ENCODE measurements at regions not wholly inside any gene's neighbourhood (a gene's known extent, or its start where the extent isn't known, plus 50 kb on each side); places are given as distances from the start of the nearest gene placed in this dataset.

DNA sequence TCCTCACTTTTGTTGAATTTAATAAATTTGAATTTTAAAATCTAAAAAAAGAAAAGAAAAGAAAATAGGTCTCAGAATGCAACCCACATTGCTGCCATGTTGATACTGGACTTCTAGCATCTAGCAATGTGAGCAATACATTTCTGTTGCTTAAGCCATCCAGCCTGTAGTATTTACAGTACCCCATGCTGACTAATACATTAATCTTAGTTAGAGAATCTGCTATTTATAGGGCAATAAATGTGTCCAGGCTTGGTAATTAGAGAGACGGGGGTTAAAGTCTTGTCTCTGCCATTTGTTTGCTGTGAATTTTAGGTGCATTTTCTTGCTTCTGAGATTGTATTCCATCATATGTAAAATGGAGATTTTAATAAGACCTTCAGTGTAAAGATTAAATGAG lies 471.3 kb downstream of the DHX35 start:
- DNase-seq = no peak

DNA sequence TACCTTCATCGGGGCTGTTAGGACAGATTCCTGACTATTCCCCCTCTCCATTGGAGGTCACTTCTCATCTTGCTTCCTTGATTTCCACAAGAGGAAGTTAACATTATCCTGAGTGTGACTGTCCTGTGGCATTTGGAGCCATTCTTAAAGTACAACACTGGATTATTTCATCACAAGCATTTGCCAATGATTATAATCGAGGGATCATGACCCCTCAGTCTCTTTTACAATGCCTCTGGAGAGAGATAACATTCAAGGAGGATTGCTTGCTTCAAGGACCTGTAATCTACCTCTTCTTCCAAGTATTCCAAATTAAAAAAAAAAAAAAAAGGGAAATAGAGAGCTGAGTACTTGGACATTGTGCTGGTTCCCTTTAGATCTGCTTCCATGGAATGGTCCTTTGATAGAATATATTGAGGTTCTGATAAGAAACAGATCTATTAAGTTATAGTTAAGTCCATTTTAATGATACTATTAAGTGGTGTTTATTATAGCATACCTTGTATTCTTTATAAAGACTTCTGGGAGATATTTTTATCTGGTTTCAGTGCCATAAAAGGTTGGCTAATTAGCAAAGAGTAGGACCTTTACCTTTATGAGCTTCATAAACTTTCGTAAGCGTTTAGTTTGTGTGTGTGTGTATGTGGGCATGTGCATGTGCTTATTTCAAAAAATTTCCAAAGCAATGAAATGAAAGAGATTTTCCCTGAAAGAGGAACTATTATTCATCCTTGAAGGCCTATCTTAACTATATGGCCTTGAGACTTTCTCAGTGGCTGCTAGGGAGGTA lies 469.1 kb downstream of the DHX35 start:
- DNase-seq = no peak

DNA sequence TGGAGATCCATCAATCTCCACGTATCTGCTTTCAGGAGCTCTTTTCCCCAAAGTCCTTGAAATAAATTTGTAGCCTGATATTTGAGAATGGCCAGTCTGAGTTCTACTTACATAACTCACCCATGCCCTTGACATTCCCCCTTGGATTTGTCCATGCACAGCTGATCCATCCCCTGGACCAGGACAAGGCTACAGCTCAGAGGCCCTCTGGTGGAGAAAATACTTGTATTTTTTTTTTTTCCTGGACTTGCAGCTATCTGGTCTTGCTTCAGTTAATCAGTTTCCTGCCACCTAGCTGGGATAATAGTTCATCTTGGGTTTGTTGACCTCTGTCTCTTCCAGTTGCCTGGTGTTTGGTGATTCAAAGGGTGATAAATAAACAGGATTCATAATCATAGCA lies 467.6 kb downstream of the DHX35 start:
- DNase-seq = no peak

DNA sequence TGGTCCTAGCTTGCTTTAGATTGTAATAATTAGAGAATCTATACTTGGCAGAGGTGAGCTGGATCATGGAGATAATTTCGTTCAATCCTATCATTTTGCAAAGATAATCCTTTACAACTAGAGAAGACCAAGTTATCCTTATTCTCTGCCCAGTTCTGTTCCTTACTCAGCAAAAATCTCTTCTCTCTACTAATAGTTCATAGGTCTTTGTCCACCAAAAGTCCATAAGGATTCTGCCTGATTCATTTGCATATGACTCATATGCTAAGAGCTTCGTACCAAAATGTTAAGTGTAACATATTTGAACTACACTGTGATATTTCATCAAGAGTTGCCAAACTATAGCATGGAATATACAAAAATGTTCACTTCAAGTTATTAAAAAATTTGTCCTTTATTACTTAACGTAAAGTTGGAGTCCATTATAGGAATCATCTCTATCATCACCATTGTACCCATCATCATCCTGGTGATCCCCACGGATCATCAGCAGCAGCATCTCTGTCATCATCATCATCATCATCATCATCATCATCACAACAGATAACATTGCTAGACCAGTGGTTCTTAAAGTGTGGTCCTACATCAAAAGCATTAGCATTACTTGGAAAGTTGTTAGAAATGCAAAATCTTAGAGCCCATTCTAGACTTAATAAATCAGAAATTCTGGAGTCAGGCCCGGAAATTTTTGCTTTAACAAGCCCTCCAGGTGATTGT lies 463.0 kb downstream of the DHX35 start:
- no peak for DNase-seq

DNA sequence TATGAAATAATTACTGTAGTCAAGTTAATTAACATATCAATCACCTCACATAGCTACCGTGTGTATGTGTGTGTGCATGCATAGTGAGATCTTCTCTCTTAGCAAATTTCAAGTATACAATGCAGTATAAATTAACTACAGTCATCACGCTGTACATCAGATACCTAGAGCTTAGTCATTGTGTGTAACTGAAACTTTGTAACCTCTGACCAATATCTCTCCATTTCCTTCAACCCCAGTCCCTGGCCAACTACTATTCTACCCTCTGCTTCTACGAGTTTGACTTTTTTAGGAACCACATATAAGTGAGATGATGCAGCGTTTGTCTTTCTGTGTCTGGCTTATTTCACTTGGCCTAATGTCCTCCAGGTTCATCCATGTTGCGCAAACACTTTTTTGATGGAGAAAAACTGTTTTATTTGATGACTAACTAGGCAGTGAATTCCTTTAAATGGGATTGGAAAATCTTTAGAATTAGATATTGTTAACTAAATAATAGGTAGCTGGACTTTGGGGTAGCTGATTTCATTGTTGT lies 459.5 kb downstream of the DHX35 start:
- no peak for DNase-seq

DNA sequence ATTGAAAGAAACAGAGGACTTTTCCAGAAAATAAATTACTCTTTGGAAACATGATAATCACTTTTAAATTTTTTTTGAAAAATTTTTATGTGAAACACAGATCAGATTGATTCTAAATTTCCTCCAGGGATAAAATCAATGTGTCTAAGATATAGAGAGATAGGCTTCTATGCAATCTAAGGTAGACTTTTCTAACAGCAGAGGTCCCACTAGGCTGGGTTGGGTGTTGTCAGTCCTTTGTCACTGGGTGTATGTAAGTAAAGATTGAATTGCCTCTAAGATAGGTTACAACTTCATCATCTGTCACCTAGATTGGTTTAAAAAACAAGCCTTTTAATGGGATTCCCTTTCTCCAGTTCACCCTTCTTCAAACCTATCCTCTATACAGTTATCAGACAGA lies 449.9 kb downstream of the DHX35 start:
- DNase-seq = no peak

DNA sequence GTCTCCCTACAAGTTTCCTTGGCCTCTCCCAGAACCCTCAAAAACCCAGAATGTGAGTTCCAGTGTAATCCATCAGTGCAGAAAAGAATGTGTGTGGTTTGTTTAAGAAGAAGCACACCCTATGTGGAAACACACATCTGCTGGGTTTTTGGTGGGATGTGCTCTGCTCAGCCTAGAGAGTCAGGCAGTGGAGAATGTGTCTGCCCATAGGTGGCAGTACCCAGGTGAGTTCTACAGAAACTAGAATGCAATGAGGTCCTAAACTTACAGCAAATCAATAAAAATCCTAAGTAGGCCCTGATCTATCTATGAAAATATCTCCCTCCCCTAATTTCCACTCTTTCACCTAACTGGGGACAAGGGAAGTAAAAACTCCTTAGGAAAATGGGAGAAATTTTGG lies 437.3 kb downstream of the DHX35 start:
- no peak for DNase-seq

DNA sequence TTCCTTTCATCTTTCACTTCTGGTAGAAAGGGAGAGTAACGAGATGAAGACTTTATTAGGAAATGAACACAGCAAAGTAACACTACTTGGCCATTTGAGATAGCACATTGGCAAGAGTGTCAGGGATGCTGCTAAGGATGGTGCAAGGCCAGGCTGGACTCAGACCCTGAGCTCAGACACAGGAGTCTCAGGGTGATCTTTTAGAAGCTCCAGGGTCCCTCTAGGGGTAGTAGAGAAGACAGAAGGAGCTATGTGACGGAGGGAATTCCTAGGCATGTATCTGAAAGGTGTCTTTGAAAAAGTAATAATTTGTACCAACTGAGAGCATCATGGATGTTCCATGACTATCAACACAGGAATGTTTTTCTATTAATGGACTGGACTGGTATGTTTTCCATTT lies 436.5 kb downstream of the DHX35 start:
- DNase-seq = no peak

DNA sequence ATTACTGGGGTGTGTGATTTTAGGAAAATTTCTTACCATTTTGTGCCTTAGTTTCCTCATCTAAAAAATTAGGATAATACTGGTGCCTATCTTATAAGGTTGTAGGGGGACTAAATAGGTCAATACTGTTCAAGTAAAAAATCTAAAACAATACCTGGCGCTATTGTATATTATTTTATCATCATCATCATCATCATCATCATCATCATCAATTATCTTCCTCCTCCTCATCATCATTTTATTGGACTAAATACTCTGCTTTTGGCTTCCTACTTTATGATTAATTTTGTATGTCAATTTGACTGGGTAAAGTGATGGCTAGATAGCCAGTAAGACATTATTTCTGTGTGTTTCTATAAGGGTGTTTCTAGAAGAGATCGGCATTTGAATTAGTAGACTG lies 435.5 kb downstream of the DHX35 start:
- no peak for DNase-seq

DNA sequence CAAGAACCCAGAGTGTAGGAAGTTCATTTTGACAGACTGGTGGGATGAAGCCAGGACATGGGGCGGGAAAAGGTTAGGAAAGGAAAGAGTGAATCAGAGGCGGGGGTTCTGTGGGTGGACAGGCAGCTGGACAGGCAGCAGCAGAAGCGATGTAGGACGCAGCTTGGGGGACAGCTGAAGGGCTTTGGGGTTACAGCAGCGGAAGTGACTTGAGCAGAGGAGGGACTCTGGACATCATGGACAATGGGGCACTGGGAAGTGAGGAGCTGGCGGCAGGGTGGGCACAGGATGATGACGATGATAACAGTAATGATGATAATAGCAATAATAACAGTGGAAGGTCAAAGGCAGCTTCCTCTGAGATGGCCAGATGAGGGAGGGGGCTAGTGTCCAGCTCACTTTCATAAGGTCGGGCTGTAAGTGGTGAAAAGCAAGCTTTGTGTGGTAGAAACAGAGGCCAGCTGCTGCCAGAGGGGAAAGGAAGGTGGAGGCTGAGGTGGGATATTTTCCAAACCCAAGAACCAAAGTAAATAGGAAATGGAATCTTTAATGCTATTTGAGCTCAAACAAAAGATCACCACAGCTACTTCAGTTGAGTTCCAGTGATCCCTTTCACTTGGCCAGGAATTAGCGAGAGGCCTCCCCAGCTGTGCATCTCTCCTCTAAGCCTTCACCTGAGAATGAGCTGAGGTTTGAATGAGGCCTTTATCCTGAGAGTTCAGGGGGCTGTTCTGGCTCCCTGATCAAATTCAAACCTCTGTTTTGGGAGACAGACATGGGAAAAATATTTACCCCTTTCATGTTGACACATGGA lies 433.5 kb downstream of the DHX35 start:
- DNase-seq = no peak

DNA sequence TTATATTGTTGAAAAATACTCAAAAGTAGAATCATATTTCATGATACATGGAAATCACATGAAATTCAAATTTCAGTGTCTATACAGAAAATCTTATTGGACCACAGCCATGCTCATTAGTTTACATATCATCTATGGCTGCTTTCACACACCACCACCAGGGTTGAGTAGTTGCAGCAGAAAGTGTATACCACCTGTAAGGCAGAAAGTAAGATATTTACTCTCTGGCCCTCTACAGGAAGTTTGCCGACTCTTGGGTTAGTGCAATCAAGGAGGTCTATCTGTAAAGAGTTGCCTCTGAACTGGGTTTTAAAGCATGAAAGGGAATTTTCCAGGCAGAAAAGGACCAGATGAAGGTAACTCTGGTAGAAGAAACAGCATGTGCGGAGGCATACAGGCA lies 432.3 kb downstream of the DHX35 start:
- no peak for DNase-seq

DNA sequence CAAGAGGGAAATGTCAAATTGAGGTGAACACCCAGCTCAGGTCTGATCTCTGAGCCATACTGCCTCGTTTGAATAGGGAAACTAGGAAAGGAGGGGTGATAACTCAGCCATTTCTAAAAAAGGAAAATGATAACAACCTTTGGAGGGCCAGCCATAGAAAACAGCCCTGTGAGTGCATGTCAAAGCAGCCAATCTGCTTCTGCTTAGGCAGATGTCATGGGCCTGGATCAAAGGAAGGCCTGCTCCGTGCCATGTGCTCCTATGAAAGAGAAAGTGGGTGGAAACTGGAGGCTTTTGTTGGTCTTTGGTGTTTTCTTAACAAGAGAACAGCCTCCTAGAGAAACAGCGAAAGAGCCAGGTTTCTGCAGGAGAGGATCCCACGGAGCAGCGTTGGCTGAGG lies 428.0 kb downstream of the DHX35 start:
- no peak for DNase-seq

DNA sequence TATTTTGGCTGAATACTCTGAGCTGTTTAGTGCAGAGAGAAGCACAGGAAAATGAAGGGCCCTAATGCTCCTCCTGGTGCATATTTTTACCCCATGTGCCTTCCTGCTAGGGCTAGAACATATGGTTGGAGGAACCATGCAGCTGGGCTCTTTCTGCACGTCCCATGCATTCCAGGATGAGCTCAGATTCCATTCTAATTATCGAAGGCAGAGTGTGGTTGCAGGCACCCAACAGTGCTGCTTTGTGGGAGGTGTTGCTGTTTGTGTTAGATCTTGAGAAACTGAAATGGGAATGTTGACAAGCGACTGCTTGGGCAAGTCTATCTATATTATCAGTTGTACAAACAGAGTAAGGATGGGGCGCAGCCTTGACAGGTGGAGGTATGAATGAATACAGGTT lies 419.5 kb downstream of the DHX35 start:
- no peak for DNase-seq

DNA sequence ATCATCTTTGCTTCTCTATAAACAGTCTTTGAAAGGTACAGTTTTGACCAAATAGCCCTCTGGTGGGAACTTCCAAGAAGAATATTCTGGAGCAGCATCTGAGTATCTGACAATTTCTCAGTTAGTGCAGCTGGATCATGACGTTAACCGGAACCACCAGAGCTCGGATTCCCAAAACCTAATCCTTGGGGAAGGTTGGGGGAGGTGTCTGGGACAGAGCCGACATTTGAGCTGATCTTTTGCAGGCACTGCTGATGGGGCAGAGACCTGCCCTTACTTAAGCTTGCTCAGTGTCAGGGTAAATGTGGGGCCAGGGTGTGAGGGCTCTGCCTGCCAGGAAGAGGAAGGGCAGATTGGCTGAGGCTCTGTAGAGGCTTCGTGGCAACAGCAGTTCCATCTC lies 416.6 kb downstream of the DHX35 start:
- no peak for DNase-seq

DNA sequence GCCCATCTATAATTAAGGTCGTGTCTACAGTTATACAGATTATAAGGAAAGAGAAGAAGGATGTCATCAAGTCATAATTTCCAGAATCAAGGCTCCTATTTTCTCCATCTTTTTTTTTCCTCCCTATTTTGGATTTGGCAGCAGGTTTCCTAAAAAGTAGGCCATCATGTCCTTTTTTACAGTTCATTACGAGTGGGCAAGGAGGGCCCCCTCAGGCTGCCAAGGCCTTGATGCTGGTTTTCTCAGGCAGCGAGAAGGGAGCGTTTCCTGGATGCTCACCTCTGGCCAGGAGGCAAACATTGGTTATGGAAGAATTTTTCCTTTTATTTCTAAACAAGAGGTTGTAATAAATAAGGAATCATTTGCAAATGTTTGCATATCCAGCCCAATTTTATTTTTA lies 414.6 kb downstream of the DHX35 start:
- DNase-seq = no peak

DNA sequence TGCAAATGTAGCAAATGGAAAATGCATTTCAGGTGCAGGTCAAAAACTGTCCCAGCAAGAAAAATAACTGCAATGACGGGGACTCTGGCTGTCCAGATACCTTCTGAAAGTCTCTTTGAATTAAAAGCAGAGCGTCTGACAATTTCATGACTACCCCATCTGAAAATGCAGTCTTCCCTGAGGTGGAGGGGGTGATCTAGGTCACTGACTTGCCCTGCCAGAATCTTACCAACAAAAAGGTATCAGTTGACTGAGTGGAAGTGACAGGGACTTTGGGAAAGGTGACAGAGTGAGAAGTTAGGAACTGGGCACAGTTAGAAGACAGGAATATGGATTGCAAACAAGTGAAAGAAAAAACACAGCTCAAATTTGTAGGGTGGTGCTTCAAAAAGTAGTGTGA lies 402.2 kb downstream of the DHX35 start:
- no peak for DNase-seq

DNA sequence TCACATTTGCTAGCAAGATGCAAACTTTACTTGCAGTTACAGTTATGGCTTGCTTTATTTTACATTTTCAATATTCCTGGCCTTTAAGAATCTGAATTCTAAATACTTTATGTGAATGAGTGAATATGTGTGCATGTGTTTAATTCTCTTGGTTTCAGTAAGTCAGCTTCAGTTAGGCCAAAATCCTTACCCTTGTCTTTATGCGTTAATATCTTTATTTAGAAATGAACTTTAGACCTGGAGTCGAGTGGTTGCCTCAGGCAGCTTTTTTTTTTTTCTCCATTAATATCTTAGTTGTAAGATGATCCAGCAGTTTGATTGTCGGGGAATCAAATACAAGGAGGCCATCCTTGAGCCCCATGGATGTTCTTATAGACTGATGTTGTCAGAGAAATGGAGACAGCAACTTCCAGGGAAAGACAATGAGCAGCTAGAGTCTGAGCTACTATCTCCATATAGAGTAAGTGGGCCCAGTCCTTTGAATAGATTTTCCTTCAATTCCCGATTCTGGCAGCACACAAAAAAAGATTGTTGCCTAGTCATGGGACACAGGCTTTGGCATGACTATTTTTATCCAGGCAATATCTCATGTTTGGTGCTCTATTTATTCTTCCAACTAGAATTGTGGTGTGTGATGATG lies 398.0 kb downstream of the DHX35 start:
- no peak for DNase-seq

DNA sequence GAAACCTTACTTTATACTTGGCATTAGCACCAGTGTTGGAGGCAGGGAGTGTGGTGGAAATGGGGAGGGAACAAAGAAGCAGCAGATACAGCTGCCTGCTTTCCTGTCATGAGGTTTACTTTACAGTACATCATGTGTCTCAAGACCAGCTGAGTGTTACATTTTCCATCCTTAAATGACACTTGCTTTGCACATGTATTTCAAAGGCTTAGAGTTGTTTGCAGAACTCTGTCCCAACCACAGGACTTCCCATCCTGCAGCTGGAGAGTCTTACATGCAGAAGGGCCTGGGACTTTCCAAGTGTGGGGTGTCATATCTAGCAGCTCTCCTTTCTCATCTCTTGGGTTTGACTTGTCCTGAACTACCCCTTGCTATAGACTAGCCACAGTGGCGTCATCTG lies 395.9 kb downstream of the DHX35 start:
- no peak for DNase-seq

DNA sequence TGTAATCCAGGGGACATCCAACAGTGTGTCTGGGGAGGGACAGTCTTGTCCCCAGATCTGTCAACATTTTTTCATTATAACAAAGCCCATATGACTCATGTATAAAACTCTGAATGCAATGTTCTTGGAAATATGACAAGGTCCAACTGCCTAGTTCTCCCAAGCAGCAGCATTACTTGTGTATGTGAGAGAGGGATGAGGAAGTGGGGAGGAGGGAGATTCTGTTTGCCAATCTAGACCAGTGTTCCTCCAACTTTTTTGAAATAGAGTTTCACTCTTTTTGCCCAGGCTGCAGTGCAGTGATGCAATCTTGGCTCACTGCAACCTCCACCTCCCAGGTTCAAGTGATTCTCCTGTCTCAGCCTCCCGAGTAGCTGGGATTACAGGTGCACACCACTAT lies 394.8 kb downstream of the DHX35 start:
- no peak for DNase-seq

DNA sequence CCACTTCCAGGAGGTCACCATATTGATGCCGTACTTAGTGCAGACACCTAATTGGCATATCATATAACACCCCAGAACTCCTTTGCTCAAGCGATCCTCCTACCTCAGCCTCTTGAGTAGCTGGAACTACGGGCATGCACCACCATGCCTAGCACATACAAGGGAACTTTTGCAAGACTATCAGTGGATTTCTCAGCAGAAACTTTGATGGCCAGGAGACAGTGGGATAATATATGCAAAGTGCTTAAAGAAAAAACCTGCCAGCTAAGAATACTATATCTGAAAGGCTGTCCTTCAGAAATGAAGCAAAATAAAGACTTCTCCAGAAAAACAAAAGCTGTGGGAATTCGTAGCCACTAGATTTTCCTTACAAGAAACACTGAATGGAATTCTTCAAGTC lies 387.1 kb downstream of the DHX35 start:
- no peak for DNase-seq

DNA sequence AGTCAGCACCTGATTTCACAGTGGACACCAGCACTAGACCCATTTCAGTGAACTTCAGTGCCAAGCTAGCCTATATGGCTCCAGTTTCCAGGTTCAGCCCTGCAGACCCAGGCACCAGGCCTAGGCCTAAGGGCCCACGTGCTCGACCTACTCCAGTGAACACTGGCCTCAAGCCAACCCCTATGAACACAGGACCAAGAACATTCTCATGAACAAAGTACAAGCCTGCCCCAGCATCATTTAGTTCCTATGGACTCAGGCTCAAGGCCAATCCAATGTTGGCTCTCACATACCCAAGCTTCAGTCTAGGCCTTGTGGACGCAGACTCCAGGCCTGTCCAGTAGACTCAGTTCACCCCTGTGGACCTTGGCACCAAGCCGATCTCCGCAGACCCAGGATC lies 385.5 kb downstream of the DHX35 start:
- no peak for DNase-seq

DNA sequence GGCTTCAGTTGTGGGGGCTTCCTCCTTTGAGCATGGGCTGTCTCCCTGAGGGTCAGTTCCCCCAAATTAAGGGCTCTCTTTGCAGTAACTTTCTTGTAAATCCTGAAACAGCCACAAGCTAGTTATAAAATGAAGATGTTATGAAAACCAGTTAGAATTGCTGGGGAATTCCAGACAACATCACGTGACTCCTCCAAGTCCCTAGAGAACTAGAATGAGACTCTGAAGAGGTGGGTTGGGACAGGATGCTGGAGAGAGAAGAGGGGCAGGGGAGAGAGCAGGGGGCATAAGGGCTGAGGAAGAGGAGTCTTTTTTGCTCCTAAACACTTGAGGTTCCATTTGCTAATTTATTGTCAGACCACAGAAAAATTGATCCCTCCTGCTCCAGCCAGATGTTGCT lies 380.3 kb downstream of the DHX35 start:
- DNase-seq = no peak
